ENCODE measurements at regions not wholly inside any gene's neighbourhood (a gene's known extent, or its start where the extent isn't known, plus 50 kb on each side); places are given as distances from the start of the nearest gene placed in this dataset.
A peak's percentile ranks its signal among the peaks of the same experiment; 100 is the strongest.

DNA sequence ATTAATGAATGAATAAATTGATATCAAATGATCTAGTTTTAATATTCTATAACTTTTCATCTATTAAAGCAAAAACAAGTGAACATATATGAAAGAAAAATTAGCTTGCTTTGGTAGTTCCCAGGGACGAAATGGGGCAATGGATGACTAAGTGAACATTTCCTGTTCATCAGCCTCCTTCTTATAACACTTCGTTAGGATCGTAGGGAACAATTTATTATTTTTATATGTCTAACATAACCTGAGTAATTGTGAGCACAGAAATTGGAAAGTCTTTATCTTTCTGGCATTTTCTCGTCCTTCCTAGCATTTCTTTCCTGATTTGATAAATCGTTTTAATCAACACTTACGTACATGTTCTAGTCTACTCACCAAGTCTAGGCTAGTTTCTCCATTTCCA lies 59.1 kb upstream of the PPP1R3C start:
- no peak for DNase-seq (ENCODE audit: low read depth, low spot score)

DNA sequence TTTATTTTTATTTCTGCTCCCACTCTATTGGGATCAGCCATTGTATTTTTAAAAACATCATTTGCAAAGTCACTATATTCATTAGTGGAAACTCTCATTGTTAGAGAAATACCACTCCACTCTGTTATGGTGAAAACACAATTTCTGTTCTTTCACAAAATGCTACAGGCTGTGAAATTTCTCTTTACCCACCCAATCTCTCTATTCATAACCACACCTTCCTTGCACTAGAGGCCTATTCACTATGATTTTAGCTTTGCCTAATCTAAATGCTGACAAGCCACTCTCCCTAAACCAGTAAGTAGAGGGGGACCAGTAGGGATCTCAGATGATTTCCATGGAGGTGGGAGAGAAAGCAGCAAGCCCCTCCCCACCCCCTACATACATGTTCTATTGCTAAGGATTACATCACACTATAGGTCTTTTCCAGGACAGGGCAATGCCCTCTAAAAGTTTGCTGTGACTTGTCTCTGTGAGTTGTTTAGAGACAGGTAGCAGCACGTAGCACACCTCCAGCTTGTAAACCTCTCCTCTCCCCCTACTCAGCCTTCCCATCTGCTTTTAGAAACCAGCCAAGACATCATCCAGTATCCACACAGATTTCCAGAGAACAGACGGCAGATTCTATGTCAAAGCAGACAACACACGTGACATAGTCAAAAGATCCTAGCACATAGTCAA lies 58.3 kb upstream of the PPP1R3C start:
- DNase-seq (ENCODE audit: low read depth, low spot score) = no peak

DNA sequence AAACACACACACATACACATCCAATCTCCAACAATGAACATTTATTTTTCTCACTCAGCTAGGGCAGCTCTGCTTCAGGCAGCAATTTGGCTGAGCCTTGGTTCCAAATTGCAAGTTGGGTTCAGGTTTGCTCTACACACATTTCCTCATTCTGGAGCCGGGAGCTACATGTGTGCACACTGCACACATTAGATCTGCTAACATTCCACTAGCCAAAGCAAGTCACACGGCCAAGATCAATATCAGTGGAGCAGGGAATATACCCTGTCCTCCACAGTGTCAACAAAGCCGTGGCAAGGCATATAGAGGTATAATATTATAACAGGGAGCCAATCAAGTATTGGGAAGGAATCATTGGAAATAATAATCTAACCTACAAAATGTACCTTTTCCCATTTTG lies 57.5 kb upstream of the PPP1R3C start:
- no peak for DNase-seq (ENCODE audit: low read depth, low spot score)

DNA sequence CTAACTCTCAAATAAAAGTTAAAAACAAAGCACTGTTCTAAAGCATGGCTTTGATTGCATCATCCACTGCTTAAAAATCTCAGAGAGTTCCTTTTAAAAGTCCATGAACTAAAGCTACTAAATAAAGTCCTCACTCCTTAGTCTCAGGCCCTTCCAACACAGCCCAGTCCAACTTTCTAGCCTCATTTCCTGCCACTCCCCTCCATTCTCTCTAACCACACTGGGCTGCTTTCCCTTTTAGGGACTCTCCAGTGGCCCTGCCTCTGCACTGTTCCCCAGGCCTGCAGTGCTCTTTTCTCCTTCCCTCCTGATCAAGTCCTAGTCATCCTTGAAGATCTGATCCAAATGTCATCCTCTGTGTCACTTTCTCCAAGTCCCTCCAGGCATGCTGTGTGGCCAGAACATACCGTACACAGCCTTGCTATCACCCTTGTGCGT lies 56.9 kb upstream of the PPP1R3C start:
- DNase-seq (ENCODE audit: low read depth, low spot score) = peak; percentile 43

DNA sequence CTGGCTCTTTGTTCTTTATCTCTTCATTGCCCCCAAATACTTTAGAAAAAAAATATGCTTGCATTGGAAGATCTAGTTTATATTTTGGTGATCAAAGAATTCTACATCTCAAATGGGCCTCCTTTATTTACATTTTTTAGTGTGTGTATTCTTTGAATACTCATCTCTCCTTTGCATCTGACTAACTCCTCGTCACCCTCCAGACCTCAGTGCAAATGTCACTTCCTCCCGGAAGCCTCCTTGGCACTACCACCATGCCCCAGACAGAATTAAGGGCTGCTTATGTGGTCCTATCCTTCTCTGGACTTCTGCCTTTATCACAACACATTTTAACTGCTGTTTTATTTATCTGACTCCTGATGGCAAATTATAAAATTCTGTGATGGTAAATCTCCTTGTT lies 52.0 kb upstream of the PPP1R3C start:
- DNase-seq (ENCODE audit: low read depth, low spot score) = no peak

DNA sequence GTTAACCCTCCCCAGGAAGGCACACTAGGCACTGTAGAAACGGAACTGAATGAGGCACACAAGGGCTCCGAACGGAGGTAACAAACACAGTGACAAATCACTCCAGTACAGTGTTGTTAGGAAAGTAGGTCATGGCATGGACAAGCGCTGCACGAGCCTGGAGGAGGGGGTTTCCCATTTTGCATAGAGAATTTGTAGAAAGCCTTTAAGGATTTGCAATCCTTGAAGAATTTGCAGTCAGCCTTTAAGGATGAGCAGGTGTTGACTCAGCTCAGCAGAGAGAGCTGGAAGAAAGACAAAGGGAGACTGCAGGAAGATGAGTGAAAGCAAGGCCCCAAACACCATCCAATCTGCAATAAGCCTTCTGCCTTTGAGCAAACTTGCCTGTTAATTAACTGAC lies 51.1 kb upstream of the PPP1R3C start:
- peak; percentile 69 for DNase-seq (ENCODE audit: low read depth, low spot score)

DNA sequence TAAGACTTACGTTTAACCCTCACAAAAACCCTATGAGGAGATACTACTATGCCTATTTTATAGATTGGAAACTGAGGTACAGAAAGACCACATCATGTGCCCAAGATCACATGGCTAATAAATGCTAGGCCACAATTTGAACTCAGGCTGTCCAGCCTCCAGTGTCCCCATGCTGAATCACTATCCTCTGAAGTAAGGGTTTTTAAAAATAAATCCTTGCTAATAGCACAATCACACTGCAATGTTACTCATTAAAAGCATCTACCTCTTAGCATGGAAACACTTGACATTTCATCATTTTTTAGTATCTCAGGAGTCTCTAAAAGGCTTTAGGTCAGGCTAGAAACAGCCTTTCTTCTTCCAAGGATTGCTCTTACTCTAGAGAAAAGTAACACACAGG lies 50.0 kb upstream of the PPP1R3C start:
- no peak for DNase-seq (ENCODE audit: low read depth, low spot score)
